SK-N-SH treated with all-trans-retinoic acid at 6 μM for 48 hours (cell line): ENCODE measurements at regions not wholly inside any gene's neighbourhood (a gene's known extent, or its start where the extent isn't known, plus 50 kb on each side); places are given as distances from the start of the nearest gene placed in this dataset.

Experiments
- ARNTL ChIP-seq: fragments of 450-650 bp; formaldehyde crosslinking; IDR thresholded peaks from 2 replicates; pipeline ENCODE4 v1.5.0; 2020; ENCODE audit warnings: low read depth, mild to moderate bottlenecking, moderate library complexity, borderline replicate concordance
- BACH2 ChIP-seq: fragments of 250-450 bp; sonication (Bioruptor Pico); IDR thresholded peaks from 2 replicates; pipeline ENCODE4 v1.9.0; 2021; ENCODE audit warnings: mild to moderate bottlenecking, borderline replicate concordance
- CSDC2 ChIP-seq: fragments of 250-450 bp; sonication (Bioruptor Pico); IDR thresholded peaks from 2 replicates; pipeline ENCODE4 v1.5.0; 2020; ENCODE audit warnings: mild to moderate bottlenecking, moderate library complexity
- GLIS3 ChIP-seq: fragments of 250-450 bp; sonication (Bioruptor Pico); IDR thresholded peaks from 2 replicates; pipeline ENCODE4 v1.5.0; 2020; ENCODE audit warnings: mild to moderate bottlenecking, moderate library complexity
- ISL1 ChIP-seq: fragments of 250-450 bp; sonication (Bioruptor Pico); IDR thresholded peaks from 2 replicates; pipeline ENCODE4 v2.1.2; 2022; ENCODE audit warnings: mild to moderate bottlenecking, moderate library complexity
- OSR1 ChIP-seq: fragments of 250-450 bp; sonication (Bioruptor Pico); IDR thresholded peaks from 2 replicates; pipeline ENCODE4 v1.8.0; 2022; ENCODE audit warnings: moderate library complexity, mild to moderate bottlenecking, inconsistent platforms
- PPARA ChIP-seq: fragments of 250-450 bp; sonication (Bioruptor Pico); IDR thresholded peaks from 2 replicates; pipeline ENCODE4 v1.5.0; 2020; ENCODE audit warnings: mild to moderate bottlenecking, borderline replicate concordance
- ZC3H10 ChIP-seq: fragments of 250-450 bp; sonication (Bioruptor Pico); IDR thresholded peaks from 2 replicates; pipeline ENCODE4 v1.5.1; 2021; ENCODE audit warnings: mild to moderate bottlenecking, moderate library complexity
- ZFP3 ChIP-seq: fragments of 250-450 bp; sonication (Bioruptor Pico); IDR thresholded peaks from 2 replicates; pipeline ENCODE4 v1.5.0; 2020; ENCODE audit warnings: mild to moderate bottlenecking, moderate library complexity
- ZNF565 ChIP-seq: fragments of 450-650 bp; formaldehyde crosslinking; conservative IDR thresholded peaks from 2 replicates; pipeline ENCODE4 v1.5.0; 2020; ENCODE audit warnings: low read depth, mild to moderate bottlenecking, moderate library complexity
- ZNF8 ChIP-seq: fragments of 450-650 bp; formaldehyde crosslinking; IDR thresholded peaks from 2 replicates; pipeline ENCODE4 v1.5.0; 2020; ENCODE audit warnings: mild to moderate bottlenecking, moderate library complexity
- TF ChIP-seq, protein P1 (sequence below): fragments of 250-450 bp; sonication (Bioruptor Pico); IDR thresholded peaks from 2 replicates; pipeline ENCODE4 v1.5.1; 2020; ENCODE audit warnings: low read depth, mild to moderate bottlenecking, moderate library complexity
- TF ChIP-seq, protein P2 (sequence below): fragments of 250-450 bp; sonication (Bioruptor Pico); IDR thresholded peaks from 2 replicates; pipeline ENCODE4 v1.8.0; 2021; ENCODE audit warnings: low read depth, mild to moderate bottlenecking, moderate library complexity, borderline replicate concordance
- TF ChIP-seq, protein P3 (sequence below): fragments of 250-450 bp; sonication (Bioruptor Pico); IDR thresholded peaks from 2 replicates; pipeline ENCODE4 v1.8.0; 2020; ENCODE audit warnings: mild to moderate bottlenecking, moderate library complexity, borderline replicate concordance

- TF ChIP-seq, protein P1, sequence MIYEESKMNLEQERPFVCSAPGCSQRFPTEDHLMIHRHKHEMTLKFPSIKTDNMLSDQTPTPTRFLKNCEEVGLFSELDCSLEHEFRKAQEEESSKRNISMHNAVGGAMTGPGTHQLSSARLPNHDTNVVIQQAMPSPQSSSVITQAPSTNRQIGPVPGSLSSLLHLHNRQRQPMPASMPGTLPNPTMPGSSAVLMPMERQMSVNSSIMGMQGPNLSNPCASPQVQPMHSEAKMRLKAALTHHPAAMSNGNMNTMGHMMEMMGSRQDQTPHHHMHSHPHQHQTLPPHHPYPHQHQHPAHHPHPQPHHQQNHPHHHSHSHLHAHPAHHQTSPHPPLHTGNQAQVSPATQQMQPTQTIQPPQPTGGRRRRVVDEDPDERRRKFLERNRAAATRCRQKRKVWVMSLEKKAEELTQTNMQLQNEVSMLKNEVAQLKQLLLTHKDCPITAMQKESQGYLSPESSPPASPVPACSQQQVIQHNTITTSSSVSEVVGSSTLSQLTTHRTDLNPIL (CRISPR knock-in tag), result no peak
- TF ChIP-seq ZNF8 (CRISPR knock-in tag) (no peak), CSDC2 (CRISPR knock-in tag) (no peak), OSR1 (CRISPR knock-in tag) (no peak), BACH2 (CRISPR knock-in tag) (no peak), ARNTL (no peak), ZFP3 (CRISPR knock-in tag) (no peak), ZC3H10 (no peak), ZNF565 (CRISPR knock-in tag) (no peak), GLIS3 (CRISPR knock-in tag) (no peak), PPARA (no peak), ISL1 (CRISPR knock-in tag) (no peak)
- TF ChIP-seq, protein P2, sequence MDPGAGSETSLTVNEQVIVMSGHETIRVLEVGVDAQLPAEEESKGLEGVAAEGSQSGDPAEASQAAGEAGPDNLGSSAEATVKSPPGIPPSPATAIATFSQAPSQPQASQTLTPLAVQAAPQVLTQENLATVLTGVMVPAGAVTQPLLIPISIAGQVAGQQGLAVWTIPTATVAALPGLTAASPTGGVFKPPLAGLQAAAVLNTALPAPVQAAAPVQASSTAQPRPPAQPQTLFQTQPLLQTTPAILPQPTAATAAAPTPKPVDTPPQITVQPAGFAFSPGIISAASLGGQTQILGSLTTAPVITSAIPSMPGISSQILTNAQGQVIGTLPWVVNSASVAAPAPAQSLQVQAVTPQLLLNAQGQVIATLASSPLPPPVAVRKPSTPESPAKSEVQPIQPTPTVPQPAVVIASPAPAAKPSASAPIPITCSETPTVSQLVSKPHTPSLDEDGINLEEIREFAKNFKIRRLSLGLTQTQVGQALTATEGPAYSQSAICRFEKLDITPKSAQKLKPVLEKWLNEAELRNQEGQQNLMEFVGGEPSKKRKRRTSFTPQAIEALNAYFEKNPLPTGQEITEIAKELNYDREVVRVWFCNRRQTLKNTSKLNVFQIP (CRISPR knock-in tag), result no peak
- TF ChIP-seq, protein P3, sequence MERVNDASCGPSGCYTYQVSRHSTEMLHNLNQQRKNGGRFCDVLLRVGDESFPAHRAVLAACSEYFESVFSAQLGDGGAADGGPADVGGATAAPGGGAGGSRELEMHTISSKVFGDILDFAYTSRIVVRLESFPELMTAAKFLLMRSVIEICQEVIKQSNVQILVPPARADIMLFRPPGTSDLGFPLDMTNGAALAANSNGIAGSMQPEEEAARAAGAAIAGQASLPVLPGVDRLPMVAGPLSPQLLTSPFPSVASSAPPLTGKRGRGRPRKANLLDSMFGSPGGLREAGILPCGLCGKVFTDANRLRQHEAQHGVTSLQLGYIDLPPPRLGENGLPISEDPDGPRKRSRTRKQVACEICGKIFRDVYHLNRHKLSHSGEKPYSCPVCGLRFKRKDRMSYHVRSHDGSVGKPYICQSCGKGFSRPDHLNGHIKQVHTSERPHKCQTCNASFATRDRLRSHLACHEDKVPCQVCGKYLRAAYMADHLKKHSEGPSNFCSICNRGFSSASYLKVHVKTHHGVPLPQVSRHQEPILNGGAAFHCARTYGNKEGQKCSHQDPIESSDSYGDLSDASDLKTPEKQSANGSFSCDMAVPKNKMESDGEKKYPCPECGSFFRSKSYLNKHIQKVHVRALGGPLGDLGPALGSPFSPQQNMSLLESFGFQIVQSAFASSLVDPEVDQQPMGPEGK (CRISPR knock-in tag), result no peak
These were observed 592.4 kb upstream of the DAB2 start for GRCh38 chr5:40017135-40017534.
